ENCODE measurements at regions not wholly inside any gene's neighbourhood (a gene's known extent, or its start where the extent isn't known, plus 50 kb on each side); places are given as distances from the start of the nearest gene placed in this dataset.

DNA sequence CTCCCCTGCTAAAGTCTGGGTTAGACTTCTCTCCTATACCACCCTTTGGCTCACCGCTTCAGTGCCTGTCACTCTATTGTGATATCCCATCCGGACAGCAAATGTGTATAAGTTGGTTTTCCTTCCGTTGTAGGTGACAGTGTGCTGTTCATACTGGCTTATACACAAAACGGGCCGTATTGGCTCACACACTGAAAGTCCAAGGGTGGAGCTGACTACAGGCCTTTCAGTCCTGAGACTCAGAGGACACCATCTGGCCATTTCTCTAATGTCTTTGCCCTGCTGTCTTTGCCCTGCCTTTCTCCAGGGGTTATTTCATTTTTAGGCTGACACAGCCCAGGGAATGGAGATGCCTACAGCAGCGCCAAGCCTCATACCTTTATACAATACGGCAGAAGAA is 90.7 kb downstream of the URB2 start:
- no peaks in the 10 kb centered on the region for H3K9me3 ChIP-seq (ENCODE audit: low read length)
- no peaks in the 10 kb centered on the region for H3F3A ChIP-seq (ENCODE audit: insufficient read depth, low read length, poor library complexity, severe bottlenecking)
- no peaks in the 10 kb centered on the region for H3K36me3 ChIP-seq (ENCODE audit: insufficient read depth, low read length)
- H3K9me2 ChIP-seq (ENCODE audit: insufficient read depth, low read length): no peaks in the 10 kb centered on the region
- no peaks in the 10 kb centered on the region for H3K27me3 ChIP-seq (ENCODE audit: insufficient read depth, low read depth, low read length)
- H3K4me2 ChIP-seq (ENCODE audit: low read length): no peak overlapping the region
- no peaks in the 10 kb centered on the region for H3K79me2 ChIP-seq (replicated peaks; ENCODE audit: insufficient read depth, low read length)
- H3K27ac ChIP-seq (ENCODE audit: low read length): no peak overlapping the region
- H2AFZ ChIP-seq (ENCODE audit: low read depth, low read length): no peak overlapping the region
- no peak overlapping the region for H3K4me3 ChIP-seq (ENCODE audit: low read length)
- no peak overlapping the region for H3K9ac ChIP-seq (ENCODE audit: low read length)
- no peaks in the 10 kb centered on the region for H4K20me1 ChIP-seq (ENCODE audit: insufficient read depth)
- TF ChIP-seq, protein P1, sequence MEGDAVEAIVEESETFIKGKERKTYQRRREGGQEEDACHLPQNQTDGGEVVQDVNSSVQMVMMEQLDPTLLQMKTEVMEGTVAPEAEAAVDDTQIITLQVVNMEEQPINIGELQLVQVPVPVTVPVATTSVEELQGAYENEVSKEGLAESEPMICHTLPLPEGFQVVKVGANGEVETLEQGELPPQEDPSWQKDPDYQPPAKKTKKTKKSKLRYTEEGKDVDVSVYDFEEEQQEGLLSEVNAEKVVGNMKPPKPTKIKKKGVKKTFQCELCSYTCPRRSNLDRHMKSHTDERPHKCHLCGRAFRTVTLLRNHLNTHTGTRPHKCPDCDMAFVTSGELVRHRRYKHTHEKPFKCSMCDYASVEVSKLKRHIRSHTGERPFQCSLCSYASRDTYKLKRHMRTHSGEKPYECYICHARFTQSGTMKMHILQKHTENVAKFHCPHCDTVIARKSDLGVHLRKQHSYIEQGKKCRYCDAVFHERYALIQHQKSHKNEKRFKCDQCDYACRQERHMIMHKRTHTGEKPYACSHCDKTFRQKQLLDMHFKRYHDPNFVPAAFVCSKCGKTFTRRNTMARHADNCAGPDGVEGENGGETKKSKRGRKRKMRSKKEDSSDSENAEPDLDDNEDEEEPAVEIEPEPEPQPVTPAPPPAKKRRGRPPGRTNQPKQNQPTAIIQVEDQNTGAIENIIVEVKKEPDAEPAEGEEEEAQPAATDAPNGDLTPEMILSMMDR (IDR thresholded peaks at IDR 0.05; ENCODE audit: poor library complexity, severe bottlenecking): no peak
- TF ChIP-seq MXI1 (conservative IDR thresholded peaks at IDR 0.05; ENCODE audit: poor library complexity, severe bottlenecking): no peak
- no peak for TF ChIP-seq TAF1 (IDR thresholded peaks at IDR 0.05; ENCODE audit: low read depth)

DNA sequence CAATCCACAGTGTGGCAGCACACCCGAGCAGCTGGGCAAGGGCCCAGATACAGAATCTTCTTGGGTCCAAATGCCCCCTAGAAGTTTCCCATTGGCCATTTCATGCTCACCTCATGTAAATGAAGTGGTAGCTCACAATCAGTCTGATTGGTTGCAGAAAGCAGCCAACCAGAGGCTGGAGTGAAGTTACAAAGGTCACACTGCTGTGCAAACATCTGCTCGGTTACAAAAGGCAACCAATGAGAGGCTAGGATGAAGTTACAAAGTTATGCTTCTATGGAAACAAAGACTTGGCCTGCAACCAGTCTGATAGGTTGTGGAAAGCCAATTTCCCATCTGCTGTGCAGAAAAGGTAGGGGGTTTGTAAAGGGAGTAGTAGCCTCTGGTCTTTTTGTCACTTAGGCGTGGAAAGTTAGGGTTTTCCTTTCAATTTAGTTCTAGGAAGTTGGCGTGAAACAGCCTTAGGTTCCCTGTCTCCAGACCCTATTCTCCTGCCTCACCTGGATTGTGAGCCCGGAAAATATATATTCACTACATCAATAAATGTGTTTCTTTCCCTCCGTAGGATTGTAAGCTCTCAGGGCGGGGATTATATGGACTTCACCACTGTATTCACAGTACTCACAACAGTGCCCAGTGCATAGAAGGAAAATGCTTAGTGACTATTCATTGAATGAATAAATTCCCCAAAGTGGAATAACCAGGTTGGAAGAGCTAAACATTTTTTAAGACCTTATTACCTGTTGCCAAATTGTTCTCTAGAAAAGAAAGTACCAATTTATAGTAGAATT is 91.9 kb downstream of the URB2 start:
- Histone ChIP-seq H3F3A (ENCODE audit: insufficient read depth, low read length, poor library complexity, severe bottlenecking) (no peaks in the 10 kb centered on the region), H3K27me3 (ENCODE audit: insufficient read depth, low read depth, low read length) (no peaks in the 10 kb centered on the region), H2AFZ (ENCODE audit: low read depth, low read length) (no peak overlapping the region), H3K9me3 (ENCODE audit: low read length) (no peaks in the 10 kb centered on the region), H3K36me3 (ENCODE audit: insufficient read depth, low read length) (no peaks in the 10 kb centered on the region), H3K4me3 (ENCODE audit: low read length) (no peak overlapping the region), H3K79me2 (replicated peaks; ENCODE audit: insufficient read depth, low read length) (no peaks in the 10 kb centered on the region), H3K9me2 (ENCODE audit: insufficient read depth, low read length) (no peaks in the 10 kb centered on the region), H4K20me1 (ENCODE audit: insufficient read depth) (no peaks in the 10 kb centered on the region), H3K9ac (ENCODE audit: low read length) (no peak overlapping the region), H3K27ac (ENCODE audit: low read length) (no peak overlapping the region), H3K4me2 (ENCODE audit: low read length) (no peak overlapping the region)
- TF ChIP-seq SMC3 (conservative IDR thresholded peaks at IDR 0.05; ENCODE audit: poor library complexity): no peak

- Histone ChIP-seq H4K20me1 (ENCODE audit: insufficient read depth) (no peaks in the 10 kb centered on the region), H3K79me2 (replicated peaks; ENCODE audit: insufficient read depth, low read length) (no peaks in the 10 kb centered on the region), H3K27ac (ENCODE audit: low read length) (no peak overlapping the region), H3K9me2 (ENCODE audit: insufficient read depth, low read length) (no peaks in the 10 kb centered on the region), H2AFZ (ENCODE audit: low read depth, low read length) (no peak overlapping the region), H3K4me3 (ENCODE audit: low read length) (no peak overlapping the region), H3K27me3 (ENCODE audit: insufficient read depth, low read depth, low read length) (no peaks in the 10 kb centered on the region), H3F3A (ENCODE audit: insufficient read depth, low read length, poor library complexity, severe bottlenecking) (no peaks in the 10 kb centered on the region), H3K9ac (ENCODE audit: low read length) (no peak overlapping the region), H3K36me3 (ENCODE audit: insufficient read depth, low read length) (no peaks in the 10 kb centered on the region), H3K9me3 (ENCODE audit: low read length) (no peaks in the 10 kb centered on the region), H3K4me2 (ENCODE audit: low read length) (no peak overlapping the region)
- TF ChIP-seq TAF1 (IDR thresholded peaks at IDR 0.05; ENCODE audit: low read depth): no peak
- no peak for TF ChIP-seq RAD21 (conservative IDR thresholded peaks at IDR 0.05)
- TF ChIP-seq EZH2 (IDR thresholded peaks at IDR 0.05; ENCODE audit: borderline replicate concordance, insufficient read depth, low read length, poor library complexity, severe bottlenecking): no peak
- no peak for TF ChIP-seq SMC3 (conservative IDR thresholded peaks at IDR 0.05; ENCODE audit: poor library complexity)
- no peak for TF ChIP-seq REST (IDR thresholded peaks at IDR 0.05; ENCODE audit: borderline replicate concordance)
- TF ChIP-seq, protein P1 (IDR thresholded peaks at IDR 0.05; ENCODE audit: poor library complexity, severe bottlenecking): no peak
- no peak for TF ChIP-seq MXI1 (conservative IDR thresholded peaks at IDR 0.05; ENCODE audit: poor library complexity, severe bottlenecking)
- TF ChIP-seq POLR2AphosphoS5 (IDR thresholded peaks at IDR 0.05): no peak
- TF ChIP-seq EP300 (conservative IDR thresholded peaks at IDR 0.05; ENCODE audit: poor library complexity, severe bottlenecking): no peak
Observed at GRCh38 chr1:229726061-229726460, 100.0 kb downstream of the URB2 start.
